Adrenal gland (tissue), 9 donors: ENCODE measurements at regions not wholly inside any gene's neighbourhood (a gene's known extent, or its start where the extent isn't known, plus 50 kb on each side); places are given as distances from the start of the nearest gene placed in this dataset.

Experiments used
- DNase-seq, 7 donors: peaks; one replicate each; pipeline ENCODE4 v3.0.0-alpha.2; 2019 to 2020
- H3K27ac ChIP-seq, 5 donors: fragments of 200-600 bp; sonication (generic) in 4 of 5; 1 replicate in 3 of 5; 2 replicates in 2 of 5; pipeline versions ENCODE4 v1.5.1 to v1.8.0; 2016 to 2020; ENCODE audit warnings: mild to moderate bottlenecking in 1 of 5
- H3K27me3 ChIP-seq: fragments of 200-600 bp; 2 replicates; pipeline ENCODE4 v1.8.0; 2021
- H3K36me3 ChIP-seq, 2 donors: fragments of 200-600 bp; replicated peaks in 1 of 2; 1 replicate in 1 of 2; 2 replicates in 1 of 2; pipeline versions ENCODE4 v1.5.1 to v1.8.0; 2018 to 2022
- H3K4me1 ChIP-seq, 2 donors: fragments of 200-600 bp; replicated peaks in 1 of 2; 1 replicate in 1 of 2; 2 replicates in 1 of 2; pipeline versions ENCODE4 v1.5.1 to v1.8.0; 2018 to 2021
- H3K4me3 ChIP-seq, 4 donors: fragments of 200-600 bp; sonication (generic) in 3 of 4; one replicate each; pipeline ENCODE4 v1.5.1; 2016 to 2018
- H3K9me3 ChIP-seq, 3 donors: fragments of 200-600 bp; sonication (generic) in 1 of 3; replicated peaks in 1 of 3; 1 replicate in 2 of 3; 2 replicates in 1 of 3; pipeline versions ENCODE4 v1.5.1 to v1.8.0; 2016 to 2021
- POLR2A ChIP-seq, 2 donors: fragments of 450-650 bp; IDR thresholded peaks; one replicate each; pipeline ENCODE4 v1.6.1; 2017; ENCODE audit warnings: antibody characterized with exemption in 2 of 2, mild to moderate bottlenecking in 2 of 2, moderate library complexity in 1 of 2
- WGBS, 4 donors: extraction: QIAGEN DNeasy Blood & Tissue Kit in 2 of 4; methylation state at CpG; one replicate each; pipeline versions ENCODE4 v1.1.5 to v1.1.7; 2013 to 2017; 5-methylcytosine and 5-hydroxymethylcytosine counted together
- intact Hi-C, 2 donors: fragments of 100-400 bp; cut with DNase I; formaldehyde crosslinking; loops; one replicate each; pipeline versions ENCODE4 v1.14.1 to v1.15.0; 2022 to 2023
- TF ChIP-seq, protein P1 (sequence below), 6 experiments: fragments of 450-650 bp in 4 of 6; fragments of 200-600 bp in 2 of 6; sonication (generic) in 1 of 6; IDR thresholded peaks; 1 replicate in 5 of 6; 2 replicates in 1 of 6; pipeline versions ENCODE4 v1.5.1 to v1.8.0; 2016 to 2021; ENCODE audit warnings: antibody characterized with exemption in 6 of 6, mild to moderate bottlenecking in 2 of 6, moderate library complexity in 1 of 6
- donor health status: healthy with polysubstance abuse.
- donor health status: Bipolar disorder and iron deficiency.
- donor health status: DM: yes; HTN: yes; CAD: no.
- donor health status: DM: no; HTN: no; CAD: no.
- donor health status: DM: no; HTN: no; CAD: no.

DNA sequence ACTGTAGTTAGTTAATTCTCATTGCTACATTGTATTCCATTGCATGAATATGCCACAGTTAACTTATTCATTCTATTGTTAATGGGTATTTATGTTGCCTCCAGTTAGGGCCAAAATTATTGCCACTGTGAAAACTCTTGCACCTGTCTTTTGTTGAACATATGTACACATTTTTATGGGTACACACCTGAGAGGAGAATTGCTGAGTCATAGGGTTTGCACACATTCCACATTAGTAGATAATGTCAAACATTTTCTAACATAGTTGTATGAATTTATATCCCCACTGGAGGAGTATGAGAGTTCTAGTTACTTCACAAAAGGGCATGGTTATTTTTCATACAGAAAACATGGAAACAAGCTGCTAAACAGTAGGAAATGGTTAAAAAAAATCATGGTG, 338.4 kb downstream of the FOXO1 start:
- TF ChIP-seq, protein P1, sequence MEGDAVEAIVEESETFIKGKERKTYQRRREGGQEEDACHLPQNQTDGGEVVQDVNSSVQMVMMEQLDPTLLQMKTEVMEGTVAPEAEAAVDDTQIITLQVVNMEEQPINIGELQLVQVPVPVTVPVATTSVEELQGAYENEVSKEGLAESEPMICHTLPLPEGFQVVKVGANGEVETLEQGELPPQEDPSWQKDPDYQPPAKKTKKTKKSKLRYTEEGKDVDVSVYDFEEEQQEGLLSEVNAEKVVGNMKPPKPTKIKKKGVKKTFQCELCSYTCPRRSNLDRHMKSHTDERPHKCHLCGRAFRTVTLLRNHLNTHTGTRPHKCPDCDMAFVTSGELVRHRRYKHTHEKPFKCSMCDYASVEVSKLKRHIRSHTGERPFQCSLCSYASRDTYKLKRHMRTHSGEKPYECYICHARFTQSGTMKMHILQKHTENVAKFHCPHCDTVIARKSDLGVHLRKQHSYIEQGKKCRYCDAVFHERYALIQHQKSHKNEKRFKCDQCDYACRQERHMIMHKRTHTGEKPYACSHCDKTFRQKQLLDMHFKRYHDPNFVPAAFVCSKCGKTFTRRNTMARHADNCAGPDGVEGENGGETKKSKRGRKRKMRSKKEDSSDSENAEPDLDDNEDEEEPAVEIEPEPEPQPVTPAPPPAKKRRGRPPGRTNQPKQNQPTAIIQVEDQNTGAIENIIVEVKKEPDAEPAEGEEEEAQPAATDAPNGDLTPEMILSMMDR (IDR thresholded peaks at IDR 0.05), result no peak
- no peak for TF ChIP-seq POLR2A (IDR thresholded peaks at IDR 0.05)
- H3K4me3 ChIP-seq, result no peak overlapping the region
- H3K9me3 ChIP-seq, result no peaks in the 10 kb centered on the region

DNA sequence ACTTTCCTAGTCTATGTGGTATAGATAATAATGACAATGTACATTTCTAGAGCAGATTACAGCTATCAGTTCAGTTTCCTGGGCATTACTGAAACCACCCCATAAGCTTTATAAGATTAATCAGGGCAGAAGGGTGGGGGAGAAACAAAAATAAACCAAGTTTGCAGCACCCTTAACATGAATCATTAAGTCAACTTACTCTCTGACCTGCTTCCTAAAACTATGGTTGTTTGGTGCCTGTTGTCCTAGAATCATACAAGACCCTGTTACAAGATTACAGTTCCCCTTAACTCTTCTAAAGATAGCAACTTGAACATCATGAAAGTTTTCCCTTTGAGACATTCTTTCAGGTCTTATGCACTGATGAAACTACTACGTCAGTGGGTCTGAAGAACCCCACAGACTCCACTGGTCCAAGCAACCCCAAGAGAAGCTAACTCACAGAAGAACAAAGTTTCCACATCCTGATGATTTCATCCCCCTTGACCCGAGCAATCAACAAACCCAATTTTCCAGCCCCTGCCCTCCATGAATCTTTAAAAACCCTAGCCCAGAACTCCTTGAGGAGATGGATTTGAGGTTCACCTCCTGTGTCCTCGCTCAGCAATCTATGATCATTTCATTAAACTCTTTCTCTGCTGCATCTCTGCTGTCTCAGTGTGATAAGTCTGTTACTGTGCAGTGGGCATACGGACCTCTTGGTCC, 336.5 kb downstream of the FOXO1 start:
- TF ChIP-seq, protein P1 (IDR thresholded peaks at IDR 0.05), result no peak
- TF ChIP-seq POLR2A (IDR thresholded peaks at IDR 0.05), result no peak
- no peaks in the 10 kb centered on the region for H3K9me3 ChIP-seq
- 90 to 95% (median 93%) methylated on average over 4 of the region's 4 CpGs for WGBS, 4 donors
- no peaks in the 10 kb centered on the region for H3K36me3 ChIP-seq
- no peak overlapping the region for H3K27ac ChIP-seq
- intact Hi-C loops, result no loop called here
- no peaks in the 10 kb centered on the region for H3K27me3 ChIP-seq
- no peak overlapping the region for H3K4me3 ChIP-seq
- H3K4me1 ChIP-seq, result no peaks in the 10 kb centered on the region
- DNase-seq, result no peak

More for the DNA sequence above, 338.4 kb downstream of the FOXO1 start:
- intact Hi-C loops, result no loop called here
- Histone ChIP-seq H3K4me1 (no peaks in the 10 kb centered on the region), H3K27ac (no peak overlapping the region), H3K27me3 (no peaks in the 10 kb centered on the region), H3K36me3 (no peaks in the 10 kb centered on the region)
- no peak for DNase-seq

GRCh38 chr13:40330950-40331349, 335.5 kb downstream of the FOXO1 start:
- WGBS, 4 donors, result 87 to 95% (median 93%) methylated on average over 9 of the region's 9 CpGs
- no peaks in the 10 kb centered on the region for H3K9me3 ChIP-seq
- H3K4me1 ChIP-seq, result no peaks in the 10 kb centered on the region
- H3K4me3 ChIP-seq, result no peak overlapping the region
- H3K27ac ChIP-seq, result no peak overlapping the region
- DNase-seq, result no peak
- intact Hi-C loops, result no loop called here
- no peaks in the 10 kb centered on the region for H3K36me3 ChIP-seq
- no peaks in the 10 kb centered on the region for H3K27me3 ChIP-seq
- TF ChIP-seq, protein P1 (IDR thresholded peaks at IDR 0.05), result no peak
- no peak for TF ChIP-seq POLR2A (IDR thresholded peaks at IDR 0.05)

DNA sequence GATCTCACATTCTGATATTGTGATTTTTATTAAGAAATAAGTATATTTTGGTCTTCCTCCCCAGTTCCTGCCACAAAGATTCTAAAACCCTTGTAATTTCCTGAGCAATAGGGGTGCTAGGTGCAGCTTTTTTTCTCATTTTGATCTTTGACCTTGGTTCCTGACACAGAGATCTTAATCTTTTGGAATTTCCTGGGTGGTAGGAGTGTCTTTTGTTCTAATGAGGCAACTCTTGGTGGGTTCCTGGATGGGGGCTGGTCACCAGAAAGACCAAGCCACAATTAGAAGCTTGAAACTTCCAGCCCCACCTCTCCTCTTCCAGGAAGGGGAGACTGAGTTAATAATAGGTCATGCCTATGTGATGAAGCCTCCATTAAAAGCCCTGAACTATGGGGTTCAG, 334.6 kb downstream of the FOXO1 start:
- intact Hi-C loops, result no loop called here

More for the DNA sequence above, 334.6 kb downstream of the FOXO1 start:
- TF ChIP-seq, protein P1 (IDR thresholded peaks at IDR 0.05), result no peak
- TF ChIP-seq POLR2A (IDR thresholded peaks at IDR 0.05), result no peak
- no peaks in the 10 kb centered on the region for H3K4me1 ChIP-seq
- H3K27me3 ChIP-seq, result no peaks in the 10 kb centered on the region
- H3K4me3 ChIP-seq, result no peak overlapping the region
- DNase-seq, result no peak
- H3K9me3 ChIP-seq, result no peaks in the 10 kb centered on the region
- H3K36me3 ChIP-seq, result no peaks in the 10 kb centered on the region
- H3K27ac ChIP-seq, result no peak overlapping the region
